ENCODE measurements at regions not wholly inside any gene's neighbourhood (a gene's known extent, or its start where the extent isn't known, plus 50 kb on each side); places are given as distances from the start of the nearest gene placed in this dataset.
A peak's percentile ranks its signal among the peaks of the same experiment; 100 is the strongest.

DNA sequence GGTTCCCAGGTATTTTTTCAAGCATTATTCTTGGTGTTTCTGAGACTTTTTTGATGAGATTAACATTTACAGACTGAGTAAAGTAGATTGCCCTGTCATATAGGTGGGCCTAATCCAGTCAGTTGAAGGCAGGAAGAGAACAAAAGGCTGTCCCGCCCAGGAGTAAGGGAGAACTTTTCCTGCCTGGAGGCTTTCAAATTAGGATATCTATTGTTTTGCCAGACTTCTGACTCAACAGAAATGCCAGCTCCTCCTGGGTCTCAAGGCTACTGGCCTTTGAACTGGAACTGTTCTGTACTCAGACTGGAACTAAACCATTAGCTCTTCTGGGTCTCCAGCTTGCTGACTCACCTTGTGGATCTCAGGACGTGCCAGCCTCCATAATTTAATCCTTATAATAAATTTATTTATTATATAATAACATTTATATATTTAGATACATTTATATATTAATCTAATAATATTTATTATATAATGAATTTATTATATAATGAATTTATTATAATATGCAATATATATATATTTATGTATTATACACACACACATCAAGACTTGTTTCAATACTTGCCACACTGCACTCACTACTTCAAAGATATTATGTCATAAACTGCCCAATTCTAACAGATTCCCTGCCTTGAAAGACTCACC, 510.8 kb upstream of the B3GALT2 start:
- no peak for DNase-seq (ENCODE audit: low read depth in 3 of 3, low spot score in 2 of 3)

DNA sequence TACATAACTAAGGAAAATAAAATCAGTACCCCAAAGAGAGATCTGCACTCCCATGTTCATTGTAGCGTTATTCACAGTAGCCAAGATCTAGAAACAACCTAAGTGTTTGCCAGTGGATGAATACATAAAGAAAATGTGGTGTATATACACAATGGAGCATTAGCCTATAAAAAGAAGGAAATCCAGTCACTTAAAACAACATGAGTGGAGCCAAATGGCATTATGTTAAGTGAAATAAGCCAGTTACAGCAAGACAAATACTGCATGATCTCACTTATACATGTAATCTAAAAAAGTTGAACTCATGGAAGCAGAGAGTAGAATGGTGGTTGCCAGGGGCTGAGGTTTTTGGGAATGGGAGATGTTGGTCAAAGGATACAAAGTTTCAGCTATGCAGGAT, 508.3 kb upstream of the B3GALT2 start:
- DNase-seq (ENCODE audit: low read depth in 3 of 3, low spot score in 2 of 3) = no peak

DNA sequence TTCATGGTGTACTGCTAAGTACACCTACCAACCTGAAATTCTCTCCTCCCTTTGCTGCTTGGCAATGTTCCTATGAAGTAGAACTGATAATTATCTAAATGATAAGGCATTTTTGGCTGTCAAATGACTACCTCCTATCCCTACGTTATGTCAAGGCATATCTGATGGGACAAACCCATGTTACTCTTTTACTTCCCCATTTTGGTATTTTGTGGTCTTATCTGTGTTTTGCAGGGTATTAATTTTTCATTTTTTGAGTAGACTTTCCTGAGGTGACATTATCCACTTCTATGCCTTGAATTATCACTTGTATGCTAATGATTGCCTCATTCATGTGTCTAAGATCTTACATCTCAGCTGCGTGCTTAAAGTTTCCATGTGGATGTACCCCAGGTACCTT, 499.6 kb upstream of the B3GALT2 start:
- DNase-seq (ENCODE audit: low read depth in 3 of 3, low spot score in 2 of 3) = no peak

DNA sequence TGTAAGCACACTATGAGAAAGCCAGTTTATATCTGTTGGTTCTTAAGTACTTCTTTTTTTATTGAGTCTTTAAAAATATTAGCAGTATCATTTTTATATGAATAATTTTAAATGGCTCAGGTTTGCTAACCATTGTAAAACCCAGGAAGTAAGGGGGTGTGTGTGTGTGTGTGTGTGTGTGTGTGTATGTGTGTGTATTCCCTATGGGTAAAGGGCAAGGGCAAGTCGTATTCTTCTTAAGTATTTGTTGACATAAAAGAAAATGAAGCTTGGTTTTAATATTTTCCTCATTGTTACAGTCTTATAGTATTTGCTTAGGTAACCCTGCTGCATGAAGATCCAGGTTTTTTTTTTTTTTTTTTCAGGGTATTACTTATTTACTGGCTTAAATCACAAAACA, 495.0 kb upstream of the B3GALT2 start:
- no peak for DNase-seq (ENCODE audit: low read depth in 3 of 3, low spot score in 2 of 3)

DNA sequence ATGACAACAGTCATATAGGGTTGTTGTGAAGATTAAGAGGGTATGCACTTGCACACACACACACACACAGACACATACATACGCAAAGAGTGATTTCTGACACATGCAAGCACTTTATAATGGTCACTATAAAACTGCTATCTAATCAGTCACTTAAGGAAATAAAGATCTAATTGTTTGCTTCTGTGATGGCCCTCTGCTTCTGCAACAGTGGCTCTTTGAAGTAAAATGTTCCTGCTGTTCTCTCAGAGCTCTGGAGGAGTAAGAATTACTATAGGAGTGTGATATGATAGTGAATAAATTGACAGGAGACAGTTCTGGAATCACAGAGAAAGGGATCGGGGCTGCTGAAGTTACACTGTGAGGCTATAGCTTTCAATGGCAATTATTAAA, 494.5 kb upstream of the B3GALT2 start:
- DNase-seq (ENCODE audit: low read depth in 3 of 3, low spot score in 2 of 3) = no peak

DNA sequence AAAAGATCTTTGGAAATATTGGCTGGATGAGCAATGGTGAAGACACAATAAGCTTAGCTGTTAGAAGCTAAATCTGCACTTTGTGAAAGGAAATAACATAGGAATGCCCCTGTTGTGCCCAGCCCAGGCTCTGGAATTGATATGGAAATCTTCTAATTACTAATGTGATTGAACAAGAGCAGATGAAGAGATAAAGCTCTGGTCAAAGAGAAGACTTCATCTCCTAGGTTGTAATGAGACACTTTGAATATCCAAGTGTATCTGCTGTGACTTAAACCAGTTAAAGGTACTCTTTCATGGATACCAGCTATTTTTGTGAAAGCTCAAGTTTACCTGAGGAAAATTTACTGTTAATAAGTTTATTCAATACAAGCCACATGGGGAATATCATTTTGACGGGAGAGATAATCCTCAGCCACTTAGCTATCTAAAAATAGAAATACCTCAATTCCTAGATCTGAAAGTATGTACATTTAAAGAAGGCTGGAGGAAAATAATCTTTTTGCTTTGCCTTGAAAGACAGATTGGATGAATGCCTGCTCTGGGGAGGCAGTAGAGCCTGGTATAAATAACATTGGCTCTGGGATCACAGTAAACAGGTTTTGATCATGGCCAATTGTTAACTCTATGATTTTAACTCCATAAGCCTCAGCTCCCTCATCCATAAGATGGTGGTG, 494.0 kb upstream of the B3GALT2 start:
- no peak for DNase-seq (ENCODE audit: low read depth in 3 of 3, low spot score in 2 of 3)

DNA sequence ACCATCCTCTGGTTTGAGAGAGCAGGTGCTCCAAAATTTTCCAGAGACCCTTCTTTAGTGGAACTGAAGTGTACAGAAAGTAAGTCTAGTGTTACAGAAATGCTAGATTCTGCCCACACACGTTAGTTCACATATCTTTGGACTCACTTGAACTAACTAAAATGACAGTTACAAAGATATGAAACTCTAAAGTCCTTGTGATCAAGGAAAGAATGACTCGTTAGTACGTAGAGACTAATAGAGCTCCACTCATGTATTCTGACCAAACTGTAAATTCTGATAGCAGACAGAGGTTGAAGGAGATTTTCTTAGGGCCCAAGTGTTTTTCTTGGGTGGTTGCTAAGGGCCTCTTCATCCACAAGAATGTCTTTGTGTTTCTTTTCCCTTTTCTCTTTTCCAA, 491.5 kb upstream of the B3GALT2 start:
- DNase-seq (ENCODE audit: low read depth in 3 of 3, low spot score in 2 of 3) = no peak

DNA sequence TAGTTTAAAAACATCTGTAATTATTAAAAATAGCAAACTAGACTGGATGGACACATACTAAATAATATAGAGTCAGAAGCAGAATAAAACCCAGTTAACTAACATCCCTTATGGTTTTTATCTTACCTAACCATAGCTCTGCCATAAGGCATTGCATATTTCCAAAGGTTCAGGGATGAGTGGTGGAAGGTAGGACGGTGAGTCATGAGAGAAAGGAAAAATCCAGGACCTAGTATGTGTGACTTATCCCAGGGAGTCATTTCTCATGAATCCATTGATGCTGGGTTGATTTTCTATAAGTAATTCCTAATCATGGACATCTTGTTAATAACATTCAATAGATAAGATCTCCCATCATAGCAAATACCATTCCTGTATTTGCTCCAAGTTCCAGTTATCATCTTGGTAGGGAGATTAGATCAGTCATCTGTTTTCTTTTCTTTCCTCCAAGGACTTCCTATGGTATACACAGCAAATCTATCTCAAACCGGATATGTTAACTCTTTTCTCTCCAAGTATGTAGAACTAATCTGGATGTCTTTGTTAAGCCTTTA, 490.7 kb upstream of the B3GALT2 start:
- DNase-seq (ENCODE audit: low read depth in 3 of 3, low spot score in 2 of 3) = no peak

DNA sequence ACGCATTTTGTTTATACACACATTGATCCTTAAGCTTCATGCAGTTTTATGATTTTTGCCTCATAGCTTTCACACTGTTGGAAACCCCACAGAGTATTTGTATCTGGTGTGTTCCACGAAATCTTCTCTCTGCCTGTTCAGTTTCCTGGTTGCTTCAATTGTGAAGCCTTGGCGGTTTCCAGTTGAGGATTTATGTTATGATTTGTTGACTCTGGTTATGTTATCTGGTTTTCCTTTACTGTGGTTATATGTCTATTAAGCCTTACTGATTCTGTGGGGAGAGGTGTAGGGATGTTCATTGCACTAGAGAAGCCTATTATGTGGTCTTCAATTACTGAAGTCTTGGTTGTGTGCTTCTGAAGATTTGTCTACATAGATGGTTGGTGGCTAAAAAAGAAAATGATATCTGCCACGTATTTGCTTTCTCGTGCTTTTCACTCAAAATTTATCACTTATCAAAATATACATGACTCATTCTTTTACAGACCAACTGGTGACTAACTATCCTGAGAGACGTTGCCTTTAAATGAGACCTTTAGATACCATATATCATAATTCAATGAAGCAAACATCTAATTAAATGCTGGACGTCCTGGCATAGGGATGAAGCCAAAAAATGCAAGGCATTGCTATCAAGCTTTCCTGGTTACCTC, 488.0 kb upstream of the B3GALT2 start:
- no peak for DNase-seq (ENCODE audit: low read depth in 3 of 3, low spot score in 2 of 3)

DNA sequence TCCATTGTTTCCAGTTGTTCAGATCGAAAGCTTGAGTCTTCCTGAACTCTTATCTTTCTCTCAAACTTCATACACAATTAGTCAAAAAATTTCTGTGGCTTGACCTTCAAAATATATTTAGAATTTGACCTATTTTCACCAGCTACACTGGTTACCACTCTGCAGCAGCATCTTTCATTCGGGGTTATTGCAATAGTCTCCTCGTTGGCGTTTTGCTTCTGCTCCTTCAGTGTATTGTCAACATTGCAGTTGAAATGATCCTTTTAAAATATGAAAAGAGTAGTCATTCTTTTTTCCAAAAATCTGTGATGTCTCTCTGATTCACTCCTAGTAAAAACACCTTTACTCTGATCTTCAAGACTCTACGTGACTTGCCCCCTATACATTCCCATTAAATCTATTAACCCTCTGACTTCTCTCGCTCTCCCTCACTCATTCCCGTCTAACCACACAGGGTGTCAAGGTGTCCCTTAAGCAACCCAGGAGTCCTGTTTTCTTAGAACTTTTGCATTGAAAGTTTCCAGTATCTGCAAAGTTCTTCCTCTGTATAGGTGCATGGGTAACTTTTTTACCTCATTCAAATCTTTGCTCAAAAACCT, 480.2 kb upstream of the B3GALT2 start:
- no peak for DNase-seq (ENCODE audit: low read depth in 3 of 3, low spot score in 2 of 3)

DNA sequence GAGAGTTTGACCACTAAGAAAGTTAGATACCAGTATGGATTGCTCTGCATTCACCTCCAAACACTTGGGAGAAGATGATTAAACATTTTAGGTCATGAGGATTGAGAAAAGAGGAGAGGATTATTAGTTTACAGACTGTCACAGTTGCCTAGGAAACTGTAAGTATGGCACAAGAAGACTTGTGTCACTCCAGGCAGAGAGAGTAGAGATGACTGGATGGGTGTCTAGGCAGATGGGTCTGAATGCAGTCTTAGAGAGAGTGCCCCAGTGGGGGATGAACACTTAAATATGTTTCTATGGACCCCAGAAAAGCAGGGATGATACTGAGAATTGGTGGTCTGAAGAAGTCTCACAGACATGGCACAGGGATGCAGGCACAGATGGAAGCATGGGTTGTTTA, 477.6 kb upstream of the B3GALT2 start:
- no peak for DNase-seq (ENCODE audit: low read depth in 3 of 3, low spot score in 2 of 3)

DNA sequence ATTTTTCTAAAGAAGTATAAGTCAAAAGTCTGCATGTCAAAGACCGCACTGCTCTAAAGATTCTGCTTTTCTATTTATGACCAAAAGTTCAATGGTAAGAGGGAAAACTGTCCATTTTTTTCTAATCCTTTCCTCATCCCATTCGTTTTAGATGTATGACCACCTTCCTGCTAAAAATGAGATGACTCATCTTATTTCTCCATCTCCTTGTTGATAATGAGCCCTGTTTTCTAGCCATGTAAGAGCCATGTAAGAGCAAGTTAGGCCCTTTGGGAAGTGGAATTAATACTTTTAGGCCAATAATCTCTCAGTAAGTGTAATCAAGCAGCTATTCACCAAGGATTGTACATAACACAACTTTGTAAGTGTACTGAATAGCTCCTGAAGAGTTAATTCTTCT, 475.6 kb upstream of the B3GALT2 start:
- no peak for DNase-seq (ENCODE audit: low read depth in 3 of 3, low spot score in 2 of 3)

DNA sequence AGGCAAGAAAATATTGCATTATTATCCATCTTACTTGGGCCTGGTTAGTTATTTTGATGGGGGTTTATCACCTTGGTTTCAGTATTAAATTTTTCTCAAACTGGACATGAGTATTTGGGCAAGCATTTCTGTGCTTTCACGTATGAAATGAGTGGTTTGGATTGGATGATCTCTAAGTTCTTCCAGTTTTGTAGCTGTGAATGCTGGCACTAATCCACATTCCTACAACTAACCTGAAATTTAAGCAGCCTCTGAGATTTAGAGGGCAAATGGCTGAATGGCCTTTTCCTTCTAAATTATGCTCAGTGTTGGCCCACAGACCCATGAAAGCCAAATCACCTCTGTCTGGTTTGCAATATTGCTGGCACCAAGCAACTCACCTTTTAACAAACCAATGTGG, 475.0 kb upstream of the B3GALT2 start:
- no peak for DNase-seq (ENCODE audit: low read depth in 3 of 3, low spot score in 2 of 3)

DNA sequence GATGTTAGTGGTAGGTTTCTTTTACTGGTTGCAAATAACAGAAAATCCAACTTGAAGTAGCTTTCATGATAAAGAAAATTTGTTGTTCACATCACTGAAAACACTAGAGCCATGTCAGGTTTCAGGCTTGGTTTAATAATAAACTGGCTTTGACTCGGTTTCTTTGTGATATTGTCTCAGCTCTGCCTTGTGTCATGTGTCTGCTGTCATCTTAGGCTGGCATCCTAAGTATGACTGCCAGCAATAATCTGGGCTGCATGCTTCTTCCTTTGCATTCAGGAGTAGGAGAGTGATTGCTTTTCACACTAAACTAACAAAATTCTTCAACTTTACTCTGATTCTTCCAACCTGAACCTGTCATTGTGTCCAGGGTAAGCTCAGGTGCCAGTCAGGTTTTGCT, 474.0 kb upstream of the B3GALT2 start:
- DNase-seq (ENCODE audit: low read depth in 3 of 3, low spot score in 2 of 3) = no peak

DNA sequence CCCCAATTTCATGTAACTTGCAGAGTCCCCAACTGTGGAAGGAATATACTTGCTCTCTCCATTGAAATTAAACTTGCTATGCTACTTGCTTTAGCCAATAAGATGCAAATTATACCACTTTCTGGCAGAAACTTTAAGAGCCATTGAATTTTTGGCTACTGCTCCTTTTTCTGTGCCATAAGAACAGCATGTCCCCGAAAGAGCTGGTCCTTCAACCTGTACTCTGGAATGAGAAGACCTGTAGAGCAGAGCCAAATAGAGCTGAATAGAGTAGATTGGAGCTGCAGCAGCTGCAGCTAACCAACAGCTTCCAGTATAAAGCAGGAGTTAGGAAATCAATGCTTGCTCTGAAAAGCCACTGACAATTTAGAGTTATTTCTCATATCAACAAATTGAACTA, 472.3 kb upstream of the B3GALT2 start:
- DNase-seq (ENCODE audit: low read depth in 3 of 3, low spot score in 2 of 3) = no peak

DNA sequence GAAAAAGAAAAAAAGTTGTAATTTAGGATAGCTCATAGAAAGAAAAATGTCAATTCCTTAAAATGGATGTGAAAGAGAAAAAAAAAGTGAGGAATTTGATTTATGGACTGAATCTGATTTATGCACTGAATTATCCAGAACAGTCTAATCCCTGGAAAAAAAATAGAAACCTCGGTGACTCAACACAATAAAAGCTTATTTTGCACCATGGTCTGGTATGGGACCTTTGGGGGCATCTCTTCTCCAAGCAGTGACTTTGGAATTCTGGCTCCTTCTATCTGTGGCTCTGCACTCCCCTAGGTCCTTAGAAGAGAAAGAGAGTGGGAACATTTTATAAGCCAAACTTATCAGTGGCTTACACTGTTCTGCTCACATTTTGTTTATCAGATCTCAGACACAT, 471.7 kb upstream of the B3GALT2 start:
- no peak for DNase-seq (ENCODE audit: low read depth in 3 of 3, low spot score in 2 of 3)

DNA sequence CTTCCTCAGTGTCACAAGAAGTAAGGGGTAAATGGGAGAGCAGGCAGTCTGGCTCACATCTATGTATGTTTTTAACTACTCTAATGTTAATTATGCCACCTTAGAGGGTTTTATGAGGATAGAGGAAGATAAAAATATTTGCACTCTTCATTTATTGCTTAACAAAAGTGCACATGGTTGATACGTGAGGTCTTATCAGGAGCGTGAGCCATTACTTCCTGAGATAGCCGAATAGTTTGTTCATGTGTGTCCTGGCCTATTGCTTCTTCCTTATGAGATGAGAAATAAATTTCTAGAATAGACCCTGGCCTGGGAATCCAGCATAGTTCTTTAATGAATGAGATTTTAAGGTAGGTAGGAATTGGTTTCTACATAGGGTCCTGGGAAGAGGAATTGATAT, 471.1 kb upstream of the B3GALT2 start:
- DNase-seq (ENCODE audit: low read depth in 3 of 3, low spot score in 2 of 3) = no peak

DNA sequence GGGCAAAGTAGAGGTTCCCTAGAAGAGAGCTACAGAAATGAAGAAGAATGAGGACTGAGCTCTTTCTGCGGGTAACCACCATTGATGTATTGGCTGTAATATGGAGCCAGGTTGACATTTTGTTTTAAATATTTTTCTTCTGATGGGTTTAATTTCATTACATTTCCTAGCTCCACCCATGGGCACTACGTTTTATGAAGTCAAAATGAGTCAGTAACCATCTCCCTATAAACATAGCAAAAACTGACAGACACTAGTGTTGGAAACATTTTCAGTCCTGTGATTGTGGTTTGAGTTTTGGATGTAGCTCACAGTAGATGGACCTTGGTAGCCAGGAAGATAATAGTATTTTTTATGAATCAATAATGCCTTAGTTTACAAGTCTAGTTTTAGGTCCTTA, 470.4 kb upstream of the B3GALT2 start:
- DNase-seq (ENCODE audit: low read depth in 3 of 3, low spot score in 2 of 3) = no peak

DNA sequence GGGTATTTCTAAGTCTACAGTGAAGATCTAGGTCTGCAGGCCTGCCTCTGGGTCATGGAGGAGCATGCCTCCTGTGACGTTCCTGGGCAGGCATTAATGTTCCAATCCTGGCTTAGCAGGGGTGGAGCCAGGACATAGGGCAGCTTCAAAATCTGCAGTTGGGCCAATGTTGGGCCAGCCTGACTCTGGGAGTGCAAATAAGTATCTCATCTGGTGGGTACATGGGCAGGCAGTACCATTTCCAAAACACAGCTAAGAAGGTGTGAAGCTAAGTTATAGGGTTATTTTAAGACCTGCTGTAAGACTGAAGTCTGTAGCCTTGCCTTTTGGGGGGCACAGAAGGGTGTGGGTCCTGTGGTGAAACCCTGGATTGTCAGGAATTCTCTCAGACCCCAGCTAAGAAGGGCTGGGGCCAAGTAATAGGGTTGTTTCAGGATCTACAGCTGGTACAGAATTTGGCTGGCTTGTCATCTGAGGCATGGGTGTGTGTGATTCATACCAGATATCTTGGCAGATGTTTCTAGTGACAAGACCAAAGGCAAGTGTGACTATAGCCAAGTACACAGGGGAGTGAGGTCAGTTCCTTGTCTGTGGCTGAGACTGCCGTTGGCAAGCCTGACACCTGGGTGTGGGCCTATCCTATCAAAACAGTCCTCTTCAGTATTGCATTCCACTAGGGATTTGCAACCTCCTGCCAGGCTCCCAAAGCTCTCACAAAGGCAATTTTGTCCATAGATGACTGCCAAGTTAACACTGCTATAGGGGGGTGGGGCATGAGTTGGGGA, 468.7 kb upstream of the B3GALT2 start:
- DNase-seq (ENCODE audit: low read depth in 3 of 3, low spot score in 2 of 3) = no peak

DNA sequence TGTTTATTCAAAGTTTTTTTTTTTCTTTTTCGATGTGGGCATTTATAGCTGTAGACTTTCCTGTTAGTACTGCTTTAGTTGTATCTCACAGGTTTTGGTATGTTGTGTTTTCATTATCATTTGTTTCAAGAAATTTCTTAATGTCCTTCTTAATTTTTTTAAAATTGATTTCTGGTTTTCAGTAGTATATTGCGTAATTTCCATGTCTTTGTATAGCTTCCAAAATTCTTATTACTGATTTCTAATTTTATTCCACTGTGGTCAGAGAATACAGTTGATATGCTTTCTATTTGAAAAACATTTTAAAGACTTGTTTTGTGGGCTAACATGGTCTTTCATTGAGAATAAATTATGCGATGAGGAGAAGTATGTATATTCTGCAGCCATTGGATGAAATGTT, 463.2 kb upstream of the B3GALT2 start:
- DNase-seq (ENCODE audit: low read depth in 3 of 3, low spot score in 2 of 3) = no peak

DNA sequence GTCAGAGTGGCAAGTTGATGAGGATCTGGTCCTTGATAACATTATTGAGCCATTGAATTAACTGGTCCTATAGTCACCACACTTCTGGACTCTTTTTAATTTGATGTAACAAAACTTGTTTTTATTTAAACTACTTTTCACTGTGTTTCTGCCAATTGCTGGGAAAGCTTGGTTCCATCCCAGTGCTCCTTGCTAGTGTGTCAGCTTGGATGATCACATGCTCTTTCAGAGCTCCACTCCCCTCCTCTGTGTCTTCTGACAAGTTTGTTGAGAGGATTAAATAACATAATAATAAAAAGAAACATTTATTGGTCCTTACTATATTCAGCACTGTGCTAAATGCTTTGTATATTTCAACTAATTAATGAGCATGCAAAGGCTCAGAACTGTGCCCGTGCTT, 448.5 kb upstream of the B3GALT2 start:
- peak in 2 of 3 donors; percentile 3 to 10 for DNase-seq (ENCODE audit: low read depth in 3 of 3, low spot score in 2 of 3)

All from right renal cortex interstitium (tissue), 3 donors.